Adrenal gland (tissue), 9 donors: ENCODE measurements at regions not wholly inside any gene's neighbourhood (a gene's known extent, or its start where the extent isn't known, plus 50 kb on each side); places are given as distances from the start of the nearest gene placed in this dataset.
"Not testable (repeated sequence)": the region's sequence is repeated elsewhere in the genome, so short reads cannot be mapped to it uniquely, and the experiment has no call there.

Experiments used
- DNase-seq, 7 donors: peaks; one replicate each; pipeline ENCODE4 v3.0.0-alpha.2; 2019 to 2020
- H3K27ac ChIP-seq, 5 donors: fragments of 200-600 bp; sonication (generic) in 4 of 5; 1 replicate in 3 of 5; 2 replicates in 2 of 5; pipeline versions ENCODE4 v1.5.1 to v1.8.0; 2016 to 2020; ENCODE audit warnings: mild to moderate bottlenecking in 1 of 5
- H3K27me3 ChIP-seq: fragments of 200-600 bp; 2 replicates; pipeline ENCODE4 v1.8.0; 2021
- H3K36me3 ChIP-seq, 2 donors: fragments of 200-600 bp; replicated peaks in 1 of 2; 1 replicate in 1 of 2; 2 replicates in 1 of 2; pipeline versions ENCODE4 v1.5.1 to v1.8.0; 2018 to 2022
- H3K4me1 ChIP-seq, 2 donors: fragments of 200-600 bp; replicated peaks in 1 of 2; 1 replicate in 1 of 2; 2 replicates in 1 of 2; pipeline versions ENCODE4 v1.5.1 to v1.8.0; 2018 to 2021
- H3K4me3 ChIP-seq, 4 donors: fragments of 200-600 bp; sonication (generic) in 3 of 4; one replicate each; pipeline ENCODE4 v1.5.1; 2016 to 2018
- H3K9me3 ChIP-seq, 3 donors: fragments of 200-600 bp; sonication (generic) in 1 of 3; replicated peaks in 1 of 3; 1 replicate in 2 of 3; 2 replicates in 1 of 3; pipeline versions ENCODE4 v1.5.1 to v1.8.0; 2016 to 2021
- CTCF ChIP-seq, 6 experiments: fragments of 450-650 bp in 4 of 6; fragments of 200-600 bp in 2 of 6; sonication (generic) in 1 of 6; IDR thresholded peaks; 1 replicate in 5 of 6; 2 replicates in 1 of 6; pipeline versions ENCODE4 v1.5.1 to v1.8.0; 2016 to 2021; ENCODE audit warnings: antibody characterized with exemption in 6 of 6, mild to moderate bottlenecking in 2 of 6, moderate library complexity in 1 of 6
- POLR2A ChIP-seq, 2 donors: fragments of 450-650 bp; IDR thresholded peaks; one replicate each; pipeline ENCODE4 v1.6.1; 2017; ENCODE audit warnings: antibody characterized with exemption in 2 of 2, mild to moderate bottlenecking in 2 of 2, moderate library complexity in 1 of 2
- WGBS, 4 donors: extraction: QIAGEN DNeasy Blood & Tissue Kit in 2 of 4; methylation state at CpG; one replicate each; pipeline versions ENCODE4 v1.1.5 to v1.1.7; 2013 to 2017; 5-methylcytosine and 5-hydroxymethylcytosine counted together
- intact Hi-C, 2 donors: fragments of 100-400 bp; cut with DNase I; formaldehyde crosslinking; loops; one replicate each; pipeline versions ENCODE4 v1.14.1 to v1.15.0; 2022 to 2023
- donor health status: healthy with polysubstance abuse.
- donor health status: Bipolar disorder and iron deficiency.
- donor health status: DM: yes; HTN: yes; CAD: no.
- donor health status: DM: no; HTN: no; CAD: no.
- donor health status: DM: no; HTN: no; CAD: no.

GRCh38 chr2:117019357-117019756 lies 795.1 kb upstream of the DDX18 start:
- no peak for DNase-seq
- TF ChIP-seq POLR2A (IDR thresholded peaks at IDR 0.05) = no peak
- TF ChIP-seq CTCF (IDR thresholded peaks at IDR 0.05) = no peak
- Histone ChIP-seq H3K4me1 (no peaks in the 10 kb centered on the region), H3K4me3 (no peak overlapping the region), H3K36me3 (no peaks in the 10 kb centered on the region), H3K27me3 (no peaks in the 10 kb centered on the region), H3K9me3 (no peaks in the 10 kb centered on the region), H3K27ac (no peak overlapping the region)
- intact Hi-C loops = no loop called here
- 72 to 88% (median 82%) methylated on average over 1 of the region's 1 CpG for WGBS, 4 donors

GRCh38 chr2:117027646-117028045 lies 786.8 kb upstream of the DDX18 start:
- no peaks in the 10 kb centered on the region for H3K9me3 ChIP-seq
- TF ChIP-seq POLR2A (IDR thresholded peaks at IDR 0.05) = no peak
- no peak for TF ChIP-seq CTCF (IDR thresholded peaks at IDR 0.05)
- no peak for DNase-seq
- no peaks in the 10 kb centered on the region for H3K27me3 ChIP-seq
- H3K4me1 ChIP-seq = no peaks in the 10 kb centered on the region
- no peak overlapping the region for H3K4me3 ChIP-seq
- 84 to 93% (median 87%) methylated on average over 5 to 6 of the region's 6 CpGs for WGBS, 4 donors
- H3K27ac ChIP-seq = no peak overlapping the region
- no peaks in the 10 kb centered on the region for H3K36me3 ChIP-seq
- intact Hi-C loops = no loop called here

GRCh38 chr2:117028708-117029107 lies 785.8 kb upstream of the DDX18 start:
- DNase-seq, H3K4me3 ChIP-seq, intact Hi-C loops, H3K36me3 ChIP-seq, H3K4me1 ChIP-seq, H3K27me3 ChIP-seq, H3K27ac ChIP-seq, H3K9me3 ChIP-seq: not testable (repeated sequence)
- WGBS, 4 donors = 90 to 94% (median 92%) methylated on average over 18 of the region's 18 CpGs

GRCh38 chr2:117055499-117056375 lies 758.8 kb upstream of the DDX18 start:
- H3K27me3 ChIP-seq = no peaks in the 10 kb centered on the region
- H3K36me3 ChIP-seq = no peaks in the 10 kb centered on the region
- no peak overlapping the region for H3K4me3 ChIP-seq
- H3K27ac ChIP-seq = no peak overlapping the region
- H3K4me1 ChIP-seq = no peaks in the 10 kb centered on the region
- H3K9me3 ChIP-seq = no peaks in the 10 kb centered on the region
- TF ChIP-seq POLR2A (IDR thresholded peaks at IDR 0.05) = no peak
- TF ChIP-seq CTCF (IDR thresholded peaks at IDR 0.05) = no peak
- no peak for DNase-seq
- intact Hi-C loops = no loop called here
- WGBS, 4 donors = 85 to 93% (median 88%) methylated on average over 35 to 59 of the region's 59 CpGs

- Histone ChIP-seq H3K27me3 (no peaks in the 10 kb centered on the region), H3K4me1 (no peaks in the 10 kb centered on the region), H3K36me3 (no peaks in the 10 kb centered on the region), H3K4me3 (no peak overlapping the region), H3K9me3 (no peaks in the 10 kb centered on the region), H3K27ac (no peak overlapping the region)
- intact Hi-C loops = no loop called here
- DNase-seq = no peak
- TF ChIP-seq CTCF (IDR thresholded peaks at IDR 0.05) = no peak
- no peak for TF ChIP-seq POLR2A (IDR thresholded peaks at IDR 0.05)
- 86 to 93% (median 93%) methylated on average over 4 of the region's 4 CpGs for WGBS, 4 donors
Observed at GRCh38 chr2:117056376-117056748, 758.1 kb upstream of the DDX18 start.
